Large intestine (tissue), 3 donors: ENCODE measurements at regions not wholly inside any gene's neighbourhood (a gene's known extent, or its start where the extent isn't known, plus 50 kb on each side); places are given as distances from the start of the nearest gene placed in this dataset.
A peak's percentile ranks its signal among the peaks of the same experiment; 100 is the strongest.
"Not testable (repeated sequence)": the region's sequence is repeated elsewhere in the genome, so short reads cannot be mapped to it uniquely, and the experiment has no call there.

ENCODE experiments used
- DNase-seq, 2 donors: peaks; one replicate each; pipeline versions ENCODE4 v3.0.0 to v3.0.0-alpha.2; 2013
- H3K27ac ChIP-seq: one replicate; pipeline ENCODE4 v1.5.1; 2013; ENCODE audit warnings: low read length
- H3K27me3 ChIP-seq: 2 replicates; pipeline ENCODE4 v1.6.1; 2013; ENCODE audit warnings: low read length; ENCODE audit not compliant: control insufficient read depth, insufficient read depth
- H3K36me3 ChIP-seq: 2 replicates; pipeline ENCODE4 v1.6.1; 2013; ENCODE audit warnings: low read length; ENCODE audit not compliant: control insufficient read depth, insufficient read depth
- H3K4me1 ChIP-seq: one replicate; pipeline ENCODE4 v1.6.1; 2013; ENCODE audit warnings: low read length; ENCODE audit not compliant: control insufficient read depth, insufficient read depth
- H3K4me3 ChIP-seq: one replicate; pipeline ENCODE4 v1.5.1; 2013; ENCODE audit warnings: low read length
- H3K9me3 ChIP-seq: one replicate; pipeline ENCODE4 v1.6.1; 2013; ENCODE audit warnings: mild to moderate bottlenecking, low read depth, low read length, moderate library complexity; ENCODE audit not compliant: control insufficient read depth
- WGBS: methylation state at CpG from one replicate; pipeline ENCODE4 v1.1.5; 2013; ENCODE audit warnings: low lambda C conversion rate; ENCODE audit not compliant: insufficient coverage; 5-methylcytosine and 5-hydroxymethylcytosine counted together

GRCh38 chr6:40133981-40134380, 199.7 kb upstream of the MOCS1 start:
- not testable (repeated sequence) for H3K36me3 ChIP-seq, DNase-seq, H3K9me3 ChIP-seq, H3K4me3 ChIP-seq, H3K27me3 ChIP-seq, H3K27ac ChIP-seq
- no CpG with 5 or more reads among the region's 20 CpGs for WGBS
- H3K4me1 ChIP-seq, result peaks cover 13% of the 10 kb centered on the region

- Histone ChIP-seq H3K27me3 (no peaks in the 10 kb centered on the region), H3K9me3 (no peaks in the 10 kb centered on the region), H3K36me3 (no peaks in the 10 kb centered on the region), H3K27ac (no peak overlapping the region), H3K4me3 (no peak overlapping the region), H3K4me1 (no peaks in the 10 kb centered on the region)
- WGBS, result no CpG with 5 or more reads among the region's 2 CpGs
- DNase-seq, result no peak
These were observed 197.4 kb upstream of the MOCS1 start for GRCh38 chr6:40131675-40132074.

GRCh38 chr6:40128127-40128526, 193.9 kb upstream of the MOCS1 start:
- H3K36me3 ChIP-seq, result no peaks in the 10 kb centered on the region
- peak; percentile 19 to 41 for DNase-seq
- H3K9me3 ChIP-seq, result no peaks in the 10 kb centered on the region
- 75% methylated on average over 1 of the region's 2 CpGs for whole genome bisulfite sequencing
- no peak overlapping the region for H3K27ac ChIP-seq
- H3K4me1 ChIP-seq, result no peaks in the 10 kb centered on the region
- H3K27me3 ChIP-seq, result no peaks in the 10 kb centered on the region
- H3K4me3 ChIP-seq, result no peak overlapping the region

- Histone ChIP-seq H3K27ac (no peak overlapping the region), H3K4me1 (no peaks in the 10 kb centered on the region), H3K9me3 (no peaks in the 10 kb centered on the region), H3K27me3 (no peaks in the 10 kb centered on the region), H3K36me3 (no peaks in the 10 kb centered on the region), H3K4me3 (no peak overlapping the region)
- WGBS, result no CpG with 5 or more reads among the region's 3 CpGs
- DNase-seq, result peak in 1 of 2 donors; percentile 61
These were observed 191.6 kb upstream of the MOCS1 start for GRCh38 chr6:40125680-40126394.

GRCh38 chr6:40124924-40125323, 190.7 kb upstream of the MOCS1 start:
- no peak overlapping the region for H3K27ac ChIP-seq
- no peaks in the 10 kb centered on the region for H3K36me3 ChIP-seq
- no peak overlapping the region for H3K4me3 ChIP-seq
- DNase-seq, result no peak
- H3K4me1 ChIP-seq, result no peaks in the 10 kb centered on the region
- no peaks in the 10 kb centered on the region for H3K27me3 ChIP-seq
- H3K9me3 ChIP-seq, result no peaks in the 10 kb centered on the region
- 100% methylated on average over 1 of the region's 4 CpGs for WGBS

- no peak overlapping the region for H3K27ac ChIP-seq
- H3K4me3 ChIP-seq, result no peak overlapping the region
- no peak for DNase-seq
- H3K27me3 ChIP-seq, result no peaks in the 10 kb centered on the region
- H3K9me3 ChIP-seq, result no peaks in the 10 kb centered on the region
- H3K4me1 ChIP-seq, result peaks cover 23% of the 10 kb centered on the region
- no CpG with 5 or more reads among the region's 1 CpG for WGBS
- no peaks in the 10 kb centered on the region for H3K36me3 ChIP-seq
These were observed 182.6 kb upstream of the MOCS1 start for GRCh38 chr6:40116832-40117231.

- no peaks in the 10 kb centered on the region for H3K27me3 ChIP-seq
- peaks cover 33% of the 10 kb centered on the region for H3K4me1 ChIP-seq
- H3K4me3 ChIP-seq, result no peak overlapping the region
- no peaks in the 10 kb centered on the region for H3K9me3 ChIP-seq
- H3K27ac ChIP-seq, result peak overlapping the region; percentile 45
- DNase-seq, result peak; percentile 70 to 83
- no peaks in the 10 kb centered on the region for H3K36me3 ChIP-seq
- no CpG with 5 or more reads among the region's 4 CpGs for WGBS
These were observed 178.1 kb upstream of the MOCS1 start for GRCh38 chr6:40112350-40112749.

- no peaks in the 10 kb centered on the region for H3K27me3 ChIP-seq
- H3K4me3 ChIP-seq, result no peak overlapping the region
- H3K4me1 ChIP-seq, result peaks cover 27% of the 10 kb centered on the region
- H3K27ac ChIP-seq, result peak overlapping the region; percentile 57
- DNase-seq, result peak; percentile 65 to 83
- no peaks in the 10 kb centered on the region for H3K9me3 ChIP-seq
- H3K36me3 ChIP-seq, result no peaks in the 10 kb centered on the region
These were observed 174.5 kb upstream of the MOCS1 start for GRCh38 chr6:40108736-40109135.

- Histone ChIP-seq H3K27ac (no peak overlapping the region), H3K4me3 (no peak overlapping the region), H3K4me1 (peaks cover 10% of the 10 kb centered on the region), H3K9me3 (no peaks in the 10 kb centered on the region), H3K36me3 (no peaks in the 10 kb centered on the region), H3K27me3 (no peaks in the 10 kb centered on the region)
- no peak for DNase-seq
- WGBS, result 100% methylated on average over 1 of the region's 2 CpGs
These were observed 172.6 kb upstream of the MOCS1 start for GRCh38 chr6:40106840-40107239.

- Histone ChIP-seq H3K4me1 (no peaks in the 10 kb centered on the region), H3K9me3 (no peaks in the 10 kb centered on the region), H3K27ac (no peak overlapping the region), H3K36me3 (no peaks in the 10 kb centered on the region), H3K4me3 (no peak overlapping the region), H3K27me3 (peaks cover 3% of the 10 kb centered on the region)
- DNase-seq, result no peak
- WGBS, result no CpG with 5 or more reads among the region's 3 CpGs
These were observed 164.5 kb upstream of the MOCS1 start for GRCh38 chr6:40098774-40099173.

GRCh38 chr6:40097590-40097989, 163.3 kb upstream of the MOCS1 start:
- no peaks in the 10 kb centered on the region for H3K36me3 ChIP-seq
- no peaks in the 10 kb centered on the region for H3K4me1 ChIP-seq
- 90% methylated on average over 2 of the region's 2 CpGs for WGBS
- H3K4me3 ChIP-seq, result no peak overlapping the region
- DNase-seq, result no peak
- peaks cover 3% of the 10 kb centered on the region for H3K27me3 ChIP-seq
- no peaks in the 10 kb centered on the region for H3K9me3 ChIP-seq
- no peak overlapping the region for H3K27ac ChIP-seq
